HepG2 (cell line): ENCODE measurements at regions not wholly inside any gene's neighbourhood (a gene's known extent, or its start where the extent isn't known, plus 50 kb on each side); places are given as distances from the start of the nearest gene placed in this dataset.

Experiments
- ATAC-seq: fragments of 200-7000 bp; cut with Tn5 transposase; 3 replicates; pipeline ENCODE4 v1.9.1; 2020; ENCODE audit warnings: mild to moderate bottlenecking, moderate library complexity
- BruUV-seq: library from RNA; stranded (reverse); fragments of 400-500 nt; replicated peaks from 2 replicates; lab custom pipeline; 2021; lab: Mats Ljungman, UMichigan
- CTCF ChIA-PET: fragments of 300-600 bp; formaldehyde crosslinking; extraction: SDS; loops from one replicate; lab custom pipeline; 2021; ENCODE audit warnings: low total read pairs, inconsistent platforms, low intra/inter-chr PET ratio; lab: Yijun Ruan, JAX
- POLR2A ChIA-PET: fragments of 350-600 bp; sonication (Branson Sonifier 250); formaldehyde crosslinking; loops from one replicate; lab custom pipeline; 2020; ENCODE audit warnings: antibody characterized with exemption, inconsistent platforms; lab: Yijun Ruan, JAX
- DNase-seq: peaks from one replicate; pipeline ENCODE4 v3.0.0-alpha.2; 2015; ENCODE audit warnings: low spot score
- FAIRE-seq: peaks from 3 replicates; lab custom pipeline; 2011; peaks lifted over from hg19 to GRCh38; lab: Jason Lieb, UNC
- H2AFZ ChIP-seq: one replicate; pipeline ENCODE4 v1.6.1; 2011; ENCODE audit warnings: low read length, inconsistent platforms
- H3K27ac ChIP-seq: fragments of 300-600 bp; 3 replicates; pipeline ENCODE4 v1.8.0; 2011; ENCODE audit warnings: mixed run types, mild to moderate bottlenecking, mixed read lengths, low read length, inconsistent platforms; ENCODE audit not compliant: insufficient read depth; ENCODE audit errors: extremely low read length
- H3K27me3 ChIP-seq, 2 experiments: fragments of 200-600 bp in 1 of 2; 2 replicates in 1 of 2; 3 replicates in 1 of 2; pipeline versions ENCODE4 v1.6.0 to v1.8.0; 2011; ENCODE audit warnings: low read length in 2 of 2, mild to moderate bottlenecking in 2 of 2, moderate library complexity in 2 of 2, inconsistent platforms in 1 of 2; ENCODE audit not compliant: insufficient read depth in 2 of 2, control insufficient read depth in 1 of 2
- H3K36me3 ChIP-seq, 2 experiments: fragments of 200-600 bp in 1 of 2; replicated peaks in 1 of 2; 2 replicates in 1 of 2; 3 replicates in 1 of 2; pipeline versions ENCODE4 v1.5.1 to v1.8.0; 2011; ENCODE audit warnings: low read length in 2 of 2, inconsistent platforms in 1 of 2; ENCODE audit not compliant: insufficient read depth in 2 of 2, control insufficient read depth in 1 of 2
- H3K4me1 ChIP-seq: 2 replicates; pipeline ENCODE4 v1.5.1; 2012; ENCODE audit warnings: low read length, inconsistent platforms; ENCODE audit not compliant: insufficient read depth
- H3K4me2 ChIP-seq: 2 replicates; pipeline ENCODE4 v1.6.0; 2011; ENCODE audit warnings: low read depth, low read length, inconsistent platforms
- H3K4me3 ChIP-seq, 3 experiments: fragments of 200-600 bp in 1 of 3; sonication (generic), shearing (Covaris generic) in 1 of 3; replicated peaks in 1 of 3; 2 replicates each; pipeline ENCODE4 v1.5.1; 2011 to 2016; ENCODE audit warnings: low read length in 3 of 3, inconsistent platforms in 2 of 3, low read depth in 2 of 3, mild to moderate bottlenecking in 2 of 3, control low read depth in 1 of 3, mixed read lengths in 1 of 3; ENCODE audit not compliant: insufficient read depth in 1 of 3
- H3K79me2 ChIP-seq: one replicate; pipeline ENCODE4 v1.6.1; 2011; ENCODE audit warnings: low read length, inconsistent platforms; ENCODE audit not compliant: insufficient read depth
- H3K9ac ChIP-seq: 2 replicates; pipeline ENCODE4 v1.6.0; 2011; ENCODE audit warnings: mild to moderate bottlenecking, low read depth, low read length, inconsistent platforms; ENCODE audit not compliant: insufficient read depth
- H3K9me3 ChIP-seq: 2 replicates; pipeline ENCODE4 v1.5.1; 2012; ENCODE audit warnings: mild to moderate bottlenecking, low read length
- H4K20me1 ChIP-seq: 2 replicates; pipeline ENCODE4 v1.6.0; 2011; ENCODE audit warnings: inconsistent platforms, mild to moderate bottlenecking, low read length, moderate library complexity; ENCODE audit not compliant: insufficient read depth
- AHR ChIP-seq: IDR thresholded peaks from 2 replicates; pipeline ENCODE4 v1.6.1; 2018; ENCODE audit warnings: missing genetic modification reagents, missing compliant biosample characterization
- FLYWCH1 ChIP-seq: sonication (generic); formaldehyde crosslinking; IDR thresholded peaks from 2 replicates; pipeline ENCODE4 v1.8.1; 2023; ENCODE audit warnings: mild to moderate bottlenecking, missing genetic modification reagents
- GFI1 ChIP-seq: sonication (generic); formaldehyde crosslinking; IDR thresholded peaks from 2 replicates; pipeline ENCODE4 v1.5.0; 2020; ENCODE audit warnings: missing genetic modification reagents, mild to moderate bottlenecking, borderline replicate concordance
- HMG20A ChIP-seq: IDR thresholded peaks from 2 replicates; pipeline ENCODE4 v1.6.1; 2016; ENCODE audit warnings: borderline replicate concordance
- LBX2 ChIP-seq: sonication (generic); formaldehyde crosslinking; IDR thresholded peaks from 2 replicates; pipeline ENCODE4 v1.5.0; 2020; ENCODE audit warnings: missing genetic modification reagents, mild to moderate bottlenecking, borderline replicate concordance
- MYC ChIP-seq: sonication (generic); formaldehyde crosslinking; IDR thresholded peaks from 2 replicates; pipeline ENCODE4 v1.9.0; 2021; ENCODE audit warnings: missing genetic modification reagents, borderline replicate concordance
- SIX4 ChIP-seq: sonication (generic); formaldehyde crosslinking; IDR thresholded peaks from 2 replicates; pipeline ENCODE4 v1.4.0; 2020; ENCODE audit warnings: missing genetic modification reagents
- SNAI1 ChIP-seq: sonication (generic); formaldehyde crosslinking; IDR thresholded peaks from 2 replicates; pipeline ENCODE4 v1.5.0; 2020; ENCODE audit warnings: mild to moderate bottlenecking, missing genetic modification reagents, borderline replicate concordance
- SRSF9 ChIP-seq: fragments of 200-400 bp; formaldehyde crosslinking; IDR thresholded peaks from 2 replicates; pipeline ENCODE4 v1.6.1; 2018; ENCODE audit warnings: borderline replicate concordance, mild to moderate bottlenecking, low read depth, low read length; ENCODE audit not compliant: insufficient read depth, poor library complexity, severe bottlenecking
- ZBTB10 ChIP-seq: sonication (generic); formaldehyde crosslinking; IDR thresholded peaks from 2 replicates; pipeline ENCODE4 v1.4.0; 2020; ENCODE audit warnings: missing genetic modification reagents, borderline replicate concordance
- ZBTB38 ChIP-seq: sonication (generic); formaldehyde crosslinking; IDR thresholded peaks from 2 replicates; pipeline ENCODE4 v1.5.1; 2020; ENCODE audit warnings: mild to moderate bottlenecking, missing genetic modification reagents
- ZMYM2 ChIP-seq: sonication (generic); formaldehyde crosslinking; IDR thresholded peaks from 2 replicates; pipeline ENCODE4 v1.8.0; 2022; ENCODE audit warnings: mild to moderate bottlenecking, missing genetic modification reagents
- ZNF282 ChIP-seq: fragments of 450-650 bp; IDR thresholded peaks from 2 replicates; pipeline ENCODE4 v1.6.1; 2018; ENCODE audit not compliant: partially characterized antibody
- ZNF558 ChIP-seq: sonication (generic); formaldehyde crosslinking; IDR thresholded peaks from 2 replicates; pipeline ENCODE4 v1.9.0; 2022; ENCODE audit warnings: mild to moderate bottlenecking, missing genetic modification reagents, borderline replicate concordance
- ZNF629 ChIP-seq: sonication (generic); formaldehyde crosslinking; conservative IDR thresholded peaks from 2 replicates; pipeline ENCODE4 v1.5.0; 2020; ENCODE audit warnings: missing genetic modification reagents
- ZNF766 ChIP-seq: sonication (generic); formaldehyde crosslinking; IDR thresholded peaks from 2 replicates; pipeline ENCODE4 v1.5.0; 2020; ENCODE audit warnings: missing genetic modification reagents, borderline replicate concordance
- WGBS: methylation state at CpG from one replicate; pipeline ENCODE4 v1.1.6; 2017; ENCODE audit warnings: low lambda C conversion rate; 5-methylcytosine and 5-hydroxymethylcytosine counted together
- in situ Hi-C: cut with HindIII; loops from 2 replicates; pipeline ENCODE4 v1.10.0; 2017; ENCODE audit warnings: low pct_unique_long_range_greater_than_20kb; ENCODE audit not compliant: extremely low pct_ligation_motif_present
- intact Hi-C: fragments of 100-400 bp; cut with micrococcal nuclease; formaldehyde crosslinking; loops from one replicate; pipeline ENCODE4 v1.10.0; 2022; ENCODE audit not compliant: unreplicated experiment
- TF ChIP-seq, protein P1 (sequence below): IDR thresholded peaks from 2 replicates; pipeline ENCODE4 v1.6.1; 2016; ENCODE audit warnings: control low read depth

DNA sequence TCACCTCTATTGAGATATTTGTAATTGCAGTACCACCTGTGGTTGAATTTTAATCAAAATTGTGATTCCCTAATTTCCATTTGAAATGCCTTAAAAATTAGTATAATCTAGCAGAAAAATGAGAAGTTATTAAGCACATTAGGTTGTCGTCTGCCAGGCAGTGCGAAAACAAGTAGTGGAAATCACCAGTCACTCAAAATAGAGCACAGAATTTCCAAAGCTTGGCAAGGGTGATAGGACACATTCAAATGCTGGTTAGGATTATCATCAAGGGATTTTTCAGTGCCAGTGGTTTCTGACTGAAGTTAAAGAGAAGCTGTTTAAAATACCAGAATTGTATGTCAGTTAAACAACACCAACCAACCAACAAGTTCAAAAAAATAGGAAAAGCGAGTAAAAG is 97.8 kb downstream of the PLK2 start:
- in situ Hi-C loops, result no loop called here

DNA sequence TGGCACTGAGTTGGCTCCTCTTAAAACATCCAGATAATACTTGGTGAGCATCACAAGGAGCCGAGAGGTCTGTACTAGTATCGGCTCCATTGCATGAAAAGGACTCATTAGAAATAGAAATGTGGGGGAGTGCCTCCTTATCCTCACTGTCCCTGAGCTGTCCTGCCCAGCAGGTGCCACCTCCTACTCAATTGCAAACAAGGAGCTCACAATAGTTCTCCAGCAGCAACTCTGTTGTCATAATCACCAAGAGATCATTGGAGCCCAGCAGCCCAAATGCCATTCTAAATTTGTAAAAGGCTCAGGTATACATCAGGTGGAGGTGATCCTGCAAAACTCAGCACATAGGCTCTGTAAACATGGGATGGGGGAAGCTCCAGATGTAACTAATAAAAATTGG is 99.1 kb downstream of the PLK2 start:
- ChIA-PET CTCF (no interaction called here), POLR2A (no interaction called here)
- H3K36me3 ChIP-seq, result no peaks in the 10 kb centered on the region
- no peak overlapping the region for H2AFZ ChIP-seq
- no peak overlapping the region for H3K4me2 ChIP-seq
- DNase-seq (no peak), ATAC-seq (no peak), FAIRE-seq (no peak)
- no peak overlapping the region for H3K9ac ChIP-seq
- H3K79me2 ChIP-seq, result no peaks in the 10 kb centered on the region
- no TSS peak for BruUV-seq
- H3K9me3 ChIP-seq, result no peaks in the 10 kb centered on the region
- no peaks in the 10 kb centered on the region for H3K4me1 ChIP-seq
- in situ Hi-C loops, result no loop called here
- no peaks in the 10 kb centered on the region for H4K20me1 ChIP-seq
- no peaks in the 10 kb centered on the region for H3K27me3 ChIP-seq
- H3K4me3 ChIP-seq, result no peak overlapping the region
- intact Hi-C loops, result no loop called here
- WGBS, result 0% methylated on average over 2 of the region's 2 CpGs
- no peak overlapping the region for H3K27ac ChIP-seq
- no peak for TF ChIP-seq GFI1
- TF ChIP-seq SNAI1 (CRISPR knock-in tag), result no peak
- TF ChIP-seq ZMYM2 (CRISPR knock-in tag), result no peak
- TF ChIP-seq FLYWCH1, result no peak
- TF ChIP-seq LBX2 (CRISPR knock-in tag), result no peak
- no peak for TF ChIP-seq SRSF9
- TF ChIP-seq AHR (CRISPR knock-in tag), result no peak
- TF ChIP-seq MYC (CRISPR knock-in tag), result no peak
- TF ChIP-seq ZBTB38, result no peak
- TF ChIP-seq ZBTB10 (CRISPR knock-in tag), result no peak
- no peak for TF ChIP-seq ZNF558

More for the DNA sequence above, 97.8 kb downstream of the PLK2 start:
- Histone ChIP-seq H3K9me3 (no peaks in the 10 kb centered on the region), H3K27me3 (no peaks in the 10 kb centered on the region), H4K20me1 (no peaks in the 10 kb centered on the region), H2AFZ (no peak overlapping the region), H3K4me3 (no peak overlapping the region), H3K4me1 (no peaks in the 10 kb centered on the region), H3K36me3 (no peaks in the 10 kb centered on the region), H3K9ac (no peak overlapping the region), H3K79me2 (no peaks in the 10 kb centered on the region), H3K4me2 (no peak overlapping the region), H3K27ac (no peak overlapping the region)
- intact Hi-C loops, result no loop called here
- WGBS, result 4% methylated on average over 3 of the region's 3 CpGs
- DNase-seq, result no peak
- FAIRE-seq, result no peak
- TF ChIP-seq SIX4 (CRISPR knock-in tag) (no peak), ZNF766 (CRISPR knock-in tag) (no peak), ZNF282 (no peak), ZNF629 (CRISPR knock-in tag) (no peak), HMG20A (CRISPR knock-in tag) (no peak)
- TF ChIP-seq, protein P1, sequence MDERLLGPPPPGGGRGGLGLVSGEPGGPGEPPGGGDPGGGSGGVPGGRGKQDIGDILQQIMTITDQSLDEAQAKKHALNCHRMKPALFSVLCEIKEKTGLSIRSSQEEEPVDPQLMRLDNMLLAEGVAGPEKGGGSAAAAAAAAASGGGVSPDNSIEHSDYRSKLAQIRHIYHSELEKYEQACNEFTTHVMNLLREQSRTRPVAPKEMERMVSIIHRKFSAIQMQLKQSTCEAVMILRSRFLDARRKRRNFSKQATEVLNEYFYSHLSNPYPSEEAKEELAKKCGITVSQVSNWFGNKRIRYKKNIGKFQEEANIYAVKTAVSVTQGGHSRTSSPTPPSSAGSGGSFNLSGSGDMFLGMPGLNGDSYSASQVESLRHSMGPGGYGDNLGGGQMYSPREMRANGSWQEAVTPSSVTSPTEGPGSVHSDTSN, result no peak
- ChIA-PET CTCF (no interaction called here), POLR2A (no interaction called here)
- no peak for ATAC-seq
- BruUV-seq, result no TSS peak
